SKM-1 (cell line): ENCODE measurements at regions not wholly inside any gene's neighbourhood (a gene's known extent, or its start where the extent isn't known, plus 50 kb on each side); places are given as distances from the start of the nearest gene placed in this dataset.

ENCODE experiments used
- DNase-seq: peaks from one replicate; lab custom pipeline; 2025; ENCODE audit not compliant: unreplicated experiment; lab: John Stamatoyannopoulos, UW

DNA sequence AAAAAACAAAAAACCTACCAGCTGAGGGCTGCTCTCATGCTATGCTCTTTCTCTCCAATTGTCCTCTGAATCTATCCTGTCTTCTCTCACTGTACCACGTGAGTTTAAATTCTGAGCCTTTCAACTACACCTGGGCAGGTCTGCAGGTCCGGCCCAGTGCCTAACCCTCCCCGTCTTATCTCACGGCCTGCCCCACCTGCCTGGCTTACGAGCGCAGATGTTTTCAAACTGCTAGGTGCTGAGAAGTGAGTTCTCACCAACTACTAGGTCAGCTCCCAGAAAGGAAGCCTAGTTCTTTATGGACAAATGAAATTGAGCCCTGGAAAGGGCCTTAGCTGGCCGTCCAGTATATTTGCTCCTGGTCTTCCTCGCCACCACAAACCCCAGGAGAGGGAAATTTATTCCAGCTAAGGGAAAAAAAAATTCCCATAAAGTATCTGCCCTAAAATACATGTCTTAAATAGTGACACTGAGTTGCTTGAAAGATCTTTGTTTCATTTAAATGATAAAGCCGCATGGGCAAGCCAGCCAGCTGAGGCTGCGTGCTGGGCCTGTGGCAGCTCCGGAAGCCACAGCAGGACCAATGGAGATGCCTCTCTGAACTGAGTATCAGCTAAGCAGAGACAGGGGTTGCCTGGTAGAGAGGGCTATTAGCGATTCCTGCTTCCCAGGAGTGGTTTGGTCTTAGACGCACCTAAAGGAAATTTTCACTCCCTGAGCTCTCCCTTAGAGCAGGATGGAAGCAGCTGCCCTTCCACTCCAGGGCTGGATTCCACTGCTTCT is 92.5 kb upstream of the NCK2 start:
- DNase-seq, result no peak

DNA sequence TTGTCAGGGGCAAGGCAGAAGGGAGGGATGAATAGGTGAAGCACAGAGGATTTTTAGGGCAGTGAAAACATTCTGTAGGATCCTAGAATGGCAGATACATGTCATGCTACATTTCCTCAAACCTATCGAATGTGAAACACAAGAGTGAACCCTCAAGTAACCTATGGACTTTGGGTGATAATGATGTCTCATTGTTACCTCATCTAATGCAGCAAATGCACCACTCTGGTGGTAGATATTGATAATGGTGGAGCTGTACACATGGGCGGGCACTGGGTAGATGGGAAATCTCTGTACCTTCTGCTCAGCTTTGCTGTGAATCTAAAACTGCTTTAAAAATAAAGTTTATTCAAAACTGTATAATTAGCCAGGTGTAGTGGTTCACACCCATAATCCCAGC is 95.2 kb upstream of the NCK2 start:
- DNase-seq, result no peak

DNA sequence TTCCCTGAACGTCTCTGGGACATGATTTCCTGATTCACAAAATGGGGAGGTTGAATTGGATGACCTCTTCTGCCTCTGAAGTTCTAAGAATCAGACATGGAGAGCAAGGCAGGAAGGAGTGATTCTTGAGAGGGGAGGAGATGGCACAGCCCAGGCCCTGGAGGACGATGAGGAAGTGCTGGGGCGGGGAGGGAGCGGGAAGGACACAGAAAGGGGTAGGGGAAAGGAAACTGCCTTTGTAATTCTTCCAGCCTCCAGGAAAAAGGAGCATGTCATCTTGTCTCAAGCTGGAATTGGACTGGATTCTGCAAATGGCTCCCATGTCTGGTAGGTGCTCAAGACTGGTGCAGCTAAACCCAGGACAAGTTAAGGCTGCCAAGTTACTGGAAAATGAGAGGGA is 97.0 kb upstream of the NCK2 start:
- DNase-seq, result no peak

GRCh38 chr2:105646774-105647076 is 98.0 kb upstream of the NCK2 start:
- no peak for DNase-seq

DNA sequence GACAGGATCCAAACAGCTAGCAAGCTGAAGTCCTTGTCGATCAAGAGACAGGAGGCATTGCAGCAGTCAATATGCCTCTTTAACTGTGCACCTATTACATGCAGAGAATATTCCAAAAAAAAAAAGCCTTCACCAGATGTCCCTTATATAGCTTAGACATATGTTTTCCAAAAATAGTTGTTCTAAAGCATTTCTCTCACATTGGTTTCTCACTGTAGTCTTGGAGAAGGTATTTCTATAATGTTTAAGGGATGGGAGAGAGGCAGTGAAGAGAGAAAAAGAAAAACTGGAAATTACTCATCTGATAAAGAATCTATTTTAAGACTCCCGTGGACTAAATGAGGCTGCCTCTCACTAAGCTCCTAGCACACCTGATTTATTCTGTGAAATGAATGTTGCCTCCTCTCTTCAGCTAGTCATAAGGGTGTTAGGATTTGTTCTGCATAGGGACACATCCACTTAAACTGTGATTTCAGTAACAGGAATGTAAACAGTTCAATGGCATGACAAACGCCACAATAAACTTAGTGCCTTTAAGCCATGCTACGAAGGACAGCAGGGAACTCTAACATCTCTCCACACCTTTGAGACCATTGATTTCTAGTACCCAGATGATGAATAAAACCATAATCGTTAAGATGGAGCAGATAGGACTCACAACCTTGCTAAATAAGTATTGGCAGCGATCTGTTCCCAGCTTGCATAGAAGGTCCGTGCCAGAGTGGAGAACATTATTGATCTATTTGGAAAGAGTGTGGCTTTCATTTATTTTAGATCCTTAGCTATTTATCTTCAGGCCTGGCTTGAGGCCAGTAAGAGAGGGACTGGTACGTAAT is 98.6 kb upstream of the NCK2 start:
- no peak for DNase-seq

DNA sequence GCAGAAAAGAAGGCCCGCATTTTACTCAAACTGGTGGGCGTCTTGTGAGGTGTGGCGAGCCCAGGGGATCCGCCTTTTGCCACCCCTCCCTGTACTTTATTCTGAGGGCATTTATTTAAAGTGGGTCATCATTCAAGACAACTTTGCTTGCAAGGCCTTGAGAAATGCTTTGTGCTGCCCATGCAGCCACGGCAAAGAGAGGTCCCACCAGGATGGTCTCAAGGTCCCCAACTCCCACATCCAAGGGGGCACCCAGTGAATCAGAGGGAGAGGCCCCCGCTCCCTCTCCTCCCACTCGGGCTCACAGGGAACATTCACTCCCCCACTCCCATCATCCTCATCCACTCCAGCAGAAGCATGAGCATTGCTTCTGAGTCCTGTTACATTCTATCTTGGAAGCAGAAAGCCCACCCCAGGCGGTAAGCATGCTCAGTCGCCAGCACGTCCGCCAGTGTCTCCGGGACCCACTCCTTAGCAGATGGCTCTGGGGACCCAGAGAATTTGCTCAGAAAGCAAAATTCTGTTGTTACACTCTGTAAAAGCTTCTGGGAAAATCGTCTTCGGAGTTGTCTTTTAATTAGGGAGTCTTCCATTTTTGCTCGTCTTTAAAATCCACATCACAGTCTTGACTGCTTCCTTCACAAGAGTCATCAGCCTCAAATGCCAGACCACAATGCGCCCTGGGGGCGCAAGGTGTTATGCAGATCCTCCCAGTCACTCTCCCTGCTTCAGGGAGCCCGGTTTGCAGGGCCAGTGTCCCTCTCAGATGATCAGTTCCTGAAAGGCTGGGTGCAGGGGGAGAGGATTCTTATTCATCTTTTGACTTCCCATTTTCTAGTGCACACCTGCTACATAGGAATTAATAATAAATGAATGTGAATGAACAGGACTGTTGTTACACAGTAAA is 99.4 kb upstream of the NCK2 start:
- DNase-seq, result no peak

- DNase-seq, result no peak
These were observed 100.3 kb upstream of the NCK2 start for GRCh38 chr2:105644174-105644980.

DNA sequence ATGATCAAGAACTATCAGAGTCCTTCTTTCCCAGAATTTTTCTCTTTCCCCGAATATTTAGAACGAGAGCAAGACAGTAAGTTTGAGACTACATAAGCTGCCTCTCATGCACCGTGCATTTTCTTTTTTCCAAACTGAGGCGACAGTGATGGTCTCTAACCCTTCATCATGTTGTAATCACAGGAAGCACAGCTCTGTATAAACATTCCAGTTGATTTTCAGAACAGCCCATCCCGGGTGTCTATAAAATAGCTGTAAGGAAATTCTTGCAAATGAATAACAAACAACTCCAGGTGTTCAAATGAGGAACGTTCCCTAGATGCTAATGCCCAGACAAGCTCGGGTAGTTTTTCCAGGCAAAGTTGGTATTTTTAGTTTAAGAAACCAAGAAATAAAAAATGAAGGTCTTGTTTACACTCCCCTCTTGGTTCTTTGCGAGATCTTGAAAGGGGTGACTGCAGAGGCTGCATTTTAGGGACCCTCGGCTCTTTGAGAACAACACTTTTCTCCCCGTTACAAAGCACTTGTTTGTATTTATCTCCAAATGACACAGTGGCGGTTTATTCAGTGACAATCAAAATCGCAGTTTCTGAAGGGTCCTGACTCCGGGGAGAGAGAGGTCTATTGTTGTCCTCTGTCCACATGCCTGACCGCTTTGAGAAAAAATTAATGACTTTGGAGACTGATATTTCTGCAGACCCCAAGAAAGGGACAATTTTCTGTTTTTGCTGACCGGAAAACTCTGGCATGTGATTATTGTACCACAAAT is 101.1 kb upstream of the NCK2 start:
- DNase-seq, result no peak

DNA sequence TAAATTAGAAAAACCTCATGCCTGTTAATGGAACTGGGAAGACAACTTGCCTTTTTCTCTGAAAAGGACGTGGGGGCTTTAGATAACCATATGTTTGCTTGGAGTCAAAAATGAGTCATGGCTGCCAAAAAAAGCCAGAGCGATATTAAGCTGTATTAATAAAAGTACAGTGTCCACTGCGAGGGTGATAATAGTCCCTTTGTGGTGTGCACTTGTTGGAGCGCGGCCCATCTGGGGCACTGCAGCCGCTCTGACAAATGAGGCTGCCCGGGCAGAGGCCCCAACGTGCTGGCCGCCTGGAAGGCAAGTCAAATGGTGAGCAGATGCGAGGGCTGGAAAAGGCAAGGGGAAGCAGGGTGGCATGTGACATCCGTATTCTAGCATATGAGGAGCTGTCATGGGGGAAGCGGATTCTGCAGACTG is 103.3 kb upstream of the NCK2 start:
- DNase-seq, result no peak

DNA sequence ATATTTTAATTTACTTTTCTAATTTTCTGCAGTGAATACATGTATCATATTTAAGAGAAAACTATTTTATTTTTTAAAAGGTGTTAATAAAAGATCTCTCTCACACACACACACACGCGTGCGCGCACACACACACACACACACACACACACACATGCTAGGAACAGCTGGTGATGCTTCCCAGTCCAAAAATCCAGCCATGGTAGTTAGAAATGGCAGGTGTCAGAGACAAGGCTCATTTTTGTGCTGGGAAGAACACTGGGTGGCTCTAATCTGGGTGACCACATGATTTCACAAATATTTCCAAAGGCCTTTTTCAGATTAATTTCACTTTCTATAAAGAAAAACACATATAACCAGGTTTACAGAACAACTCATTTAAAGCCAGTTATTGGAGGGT is 104.5 kb upstream of the NCK2 start:
- DNase-seq, result no peak

- DNase-seq, result no peak
These were observed 108.5 kb upstream of the NCK2 start for GRCh38 chr2:105636109-105636740.

- DNase-seq, result no peak
These were observed 109.1 kb upstream of the NCK2 start for GRCh38 chr2:105635564-105635963.

DNA sequence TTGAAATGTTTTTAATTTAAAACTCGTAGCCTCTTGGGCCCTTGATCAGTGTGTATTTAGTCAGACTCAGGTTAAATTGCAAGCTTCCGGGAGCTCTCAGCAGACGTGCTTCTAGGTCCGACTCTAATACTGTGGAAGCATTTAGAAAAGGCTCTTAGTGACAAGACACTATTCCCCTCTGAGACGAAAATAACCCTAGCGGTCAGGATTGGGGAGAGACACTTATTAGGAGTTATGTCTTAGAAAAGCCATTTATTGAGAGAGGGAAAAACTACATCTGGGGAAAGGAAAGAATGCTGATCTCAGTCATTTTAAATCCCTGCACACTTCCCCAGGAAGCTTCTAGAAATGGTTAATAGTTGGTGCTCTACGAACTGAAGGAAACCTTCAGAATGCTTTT is 110.5 kb upstream of the NCK2 start:
- no peak for DNase-seq

DNA sequence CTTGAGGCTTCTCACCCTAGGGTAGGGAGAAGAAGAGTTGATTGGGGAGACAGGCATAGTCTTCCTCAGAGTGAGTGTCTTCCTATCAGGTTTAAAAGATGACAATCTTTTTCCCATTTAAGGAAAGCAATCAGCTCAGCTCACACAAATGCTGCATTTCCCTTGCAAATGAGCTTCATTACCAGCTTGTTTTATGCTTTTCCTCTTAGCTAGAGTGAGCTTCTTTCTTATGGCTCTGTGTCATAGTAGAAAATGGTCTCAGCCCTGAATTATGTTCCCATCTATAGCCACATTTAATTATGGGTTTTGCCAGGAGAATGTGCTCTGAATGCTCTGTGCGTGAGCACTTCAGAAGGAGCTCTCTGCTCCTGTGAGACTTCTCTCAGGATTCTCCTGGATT is 112.8 kb upstream of the NCK2 start:
- DNase-seq, result no peak

- DNase-seq, result no peak
These were observed 113.7 kb upstream of the NCK2 start for GRCh38 chr2:105631011-105631410.

DNA sequence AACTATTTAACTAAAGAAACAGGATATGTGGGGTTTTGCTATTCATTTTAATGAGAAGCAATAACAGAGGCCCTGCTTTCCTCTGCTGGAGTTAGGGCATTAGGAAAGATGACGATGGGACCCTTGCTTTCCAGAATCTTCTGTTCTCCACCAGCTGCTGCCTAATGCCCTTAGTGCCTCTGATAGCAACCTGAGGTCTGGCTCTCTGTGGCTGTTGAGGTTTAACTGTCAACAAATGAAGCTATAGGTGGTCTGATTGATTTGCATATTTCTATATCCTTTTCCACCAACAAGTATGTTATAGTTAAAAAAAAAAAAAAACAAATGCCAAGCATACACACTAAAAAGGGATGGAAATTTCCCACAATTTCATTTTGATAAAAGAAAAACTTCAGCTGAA is 115.1 kb upstream of the NCK2 start:
- DNase-seq, result no peak

GRCh38 chr2:105627534-105627933 is 117.2 kb upstream of the NCK2 start:
- no peak for DNase-seq

DNA sequence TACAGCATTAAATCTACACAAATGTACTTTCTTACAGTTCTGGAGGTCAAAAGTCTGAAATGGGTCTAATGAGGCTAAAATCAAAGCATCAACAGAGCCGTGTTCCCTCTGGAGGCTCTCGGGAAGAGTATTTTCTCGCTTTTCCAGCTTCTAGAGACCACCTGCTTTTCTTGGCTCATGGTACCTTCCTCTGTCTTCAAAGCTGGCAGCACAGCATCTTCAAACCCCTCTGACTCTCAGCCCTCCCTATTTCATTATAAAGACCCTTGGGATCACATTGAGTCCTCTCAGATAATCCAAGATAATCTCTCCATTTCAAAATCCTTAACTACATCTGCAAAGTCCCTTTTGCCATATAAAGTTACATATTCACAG is 117.8 kb upstream of the NCK2 start:
- DNase-seq, result no peak

GRCh38 chr2:105626212-105626965 is 118.3 kb upstream of the NCK2 start:
- DNase-seq, result no peak
